Mesothelial cell of epicardium (in vitro differentiated cells): ENCODE measurements at regions not wholly inside any gene's neighbourhood (a gene's known extent, or its start where the extent isn't known, plus 50 kb on each side); places are given as distances from the start of the nearest gene placed in this dataset.

Experiments
- DNase-seq, 2 experiments: peaks; one replicate each; pipeline ENCODE4 v3.0.0; 2021; ENCODE audit warnings: low spot score in 2 of 2; ENCODE audit not compliant: unreplicated experiment in 2 of 2
- H3K27ac Mint-ChIP-seq: 2 replicates; pipeline ENCODE4 v1.8.0; 2021; ENCODE audit warnings: mixed read lengths
- H3K27me3 Mint-ChIP-seq: 2 replicates; pipeline ENCODE4 v1.8.0; 2021; ENCODE audit warnings: low read depth, mixed read lengths
- H3K36me3 Mint-ChIP-seq: 2 replicates; pipeline ENCODE4 v1.8.0; 2021; ENCODE audit warnings: mixed read lengths
- H3K4me1 Mint-ChIP-seq: 2 replicates; pipeline ENCODE4 v1.8.0; 2021; ENCODE audit warnings: mixed read lengths
- H3K4me3 Mint-ChIP-seq: 2 replicates; pipeline ENCODE4 v1.8.0; 2021; ENCODE audit warnings: mild to moderate bottlenecking, moderate library complexity, mixed read lengths
- H3K9me3 Mint-ChIP-seq: 2 replicates; pipeline ENCODE4 v1.8.0; 2021; ENCODE audit warnings: mixed read lengths
- TF ChIP-seq, protein P1 (sequence below): fragments of 200-600 bp; sonication (generic); IDR thresholded peaks from one replicate; pipeline ENCODE4 v1.5.0; 2021; ENCODE audit warnings: antibody characterized with exemption; ENCODE audit not compliant: unreplicated experiment

DNA sequence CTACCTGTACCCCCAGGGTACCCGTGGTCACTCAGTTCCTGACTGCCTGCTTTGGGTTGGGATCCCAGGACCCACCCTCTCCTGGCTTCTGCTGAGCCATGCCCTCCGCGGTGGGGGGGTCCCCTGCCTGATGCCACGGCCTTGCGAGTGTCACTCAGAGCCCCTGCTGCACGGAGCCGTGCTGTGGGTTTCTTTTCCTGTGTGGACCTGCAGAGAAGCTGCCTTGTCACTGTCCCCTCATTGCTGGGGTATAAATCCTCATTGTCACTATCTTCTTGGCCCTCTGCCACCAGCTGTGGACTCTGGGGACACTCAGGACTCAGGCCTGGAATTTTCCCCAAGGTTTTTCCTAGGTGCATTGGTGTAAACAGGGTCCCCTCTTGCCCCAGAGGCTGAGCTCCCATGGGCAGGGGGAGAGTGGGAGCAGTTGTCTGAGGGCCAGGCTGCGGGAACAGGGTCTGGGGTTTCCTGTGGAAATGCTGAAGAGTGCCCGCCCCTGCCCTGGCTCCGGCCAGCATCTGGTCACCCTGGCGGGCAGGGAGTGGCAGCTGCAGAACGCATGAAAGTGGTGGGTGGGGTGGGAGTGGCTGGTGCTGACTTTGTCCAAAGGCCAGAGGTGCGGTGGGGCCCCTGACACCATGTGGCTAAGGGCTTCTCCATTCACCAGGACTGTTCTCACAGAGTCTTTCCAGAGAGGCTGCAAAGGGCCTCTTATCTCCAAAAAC is 191.7 kb downstream of the GOLGA6L6 start:
- H3K9me3 Mint-ChIP-seq = peaks cover 28% of the 10 kb centered on the region
- peak; percentile 42 to 56 for DNase-seq
- no peak overlapping the region for H3K27ac Mint-ChIP-seq
- no peak overlapping the region for H3K4me3 Mint-ChIP-seq
- H3K4me1 Mint-ChIP-seq = no peaks in the 10 kb centered on the region
- H3K36me3 Mint-ChIP-seq = peaks cover 16% of the 10 kb centered on the region
- TF ChIP-seq, protein P1, sequence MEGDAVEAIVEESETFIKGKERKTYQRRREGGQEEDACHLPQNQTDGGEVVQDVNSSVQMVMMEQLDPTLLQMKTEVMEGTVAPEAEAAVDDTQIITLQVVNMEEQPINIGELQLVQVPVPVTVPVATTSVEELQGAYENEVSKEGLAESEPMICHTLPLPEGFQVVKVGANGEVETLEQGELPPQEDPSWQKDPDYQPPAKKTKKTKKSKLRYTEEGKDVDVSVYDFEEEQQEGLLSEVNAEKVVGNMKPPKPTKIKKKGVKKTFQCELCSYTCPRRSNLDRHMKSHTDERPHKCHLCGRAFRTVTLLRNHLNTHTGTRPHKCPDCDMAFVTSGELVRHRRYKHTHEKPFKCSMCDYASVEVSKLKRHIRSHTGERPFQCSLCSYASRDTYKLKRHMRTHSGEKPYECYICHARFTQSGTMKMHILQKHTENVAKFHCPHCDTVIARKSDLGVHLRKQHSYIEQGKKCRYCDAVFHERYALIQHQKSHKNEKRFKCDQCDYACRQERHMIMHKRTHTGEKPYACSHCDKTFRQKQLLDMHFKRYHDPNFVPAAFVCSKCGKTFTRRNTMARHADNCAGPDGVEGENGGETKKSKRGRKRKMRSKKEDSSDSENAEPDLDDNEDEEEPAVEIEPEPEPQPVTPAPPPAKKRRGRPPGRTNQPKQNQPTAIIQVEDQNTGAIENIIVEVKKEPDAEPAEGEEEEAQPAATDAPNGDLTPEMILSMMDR = no peak
- no peaks in the 10 kb centered on the region for H3K27me3 Mint-ChIP-seq

DNA sequence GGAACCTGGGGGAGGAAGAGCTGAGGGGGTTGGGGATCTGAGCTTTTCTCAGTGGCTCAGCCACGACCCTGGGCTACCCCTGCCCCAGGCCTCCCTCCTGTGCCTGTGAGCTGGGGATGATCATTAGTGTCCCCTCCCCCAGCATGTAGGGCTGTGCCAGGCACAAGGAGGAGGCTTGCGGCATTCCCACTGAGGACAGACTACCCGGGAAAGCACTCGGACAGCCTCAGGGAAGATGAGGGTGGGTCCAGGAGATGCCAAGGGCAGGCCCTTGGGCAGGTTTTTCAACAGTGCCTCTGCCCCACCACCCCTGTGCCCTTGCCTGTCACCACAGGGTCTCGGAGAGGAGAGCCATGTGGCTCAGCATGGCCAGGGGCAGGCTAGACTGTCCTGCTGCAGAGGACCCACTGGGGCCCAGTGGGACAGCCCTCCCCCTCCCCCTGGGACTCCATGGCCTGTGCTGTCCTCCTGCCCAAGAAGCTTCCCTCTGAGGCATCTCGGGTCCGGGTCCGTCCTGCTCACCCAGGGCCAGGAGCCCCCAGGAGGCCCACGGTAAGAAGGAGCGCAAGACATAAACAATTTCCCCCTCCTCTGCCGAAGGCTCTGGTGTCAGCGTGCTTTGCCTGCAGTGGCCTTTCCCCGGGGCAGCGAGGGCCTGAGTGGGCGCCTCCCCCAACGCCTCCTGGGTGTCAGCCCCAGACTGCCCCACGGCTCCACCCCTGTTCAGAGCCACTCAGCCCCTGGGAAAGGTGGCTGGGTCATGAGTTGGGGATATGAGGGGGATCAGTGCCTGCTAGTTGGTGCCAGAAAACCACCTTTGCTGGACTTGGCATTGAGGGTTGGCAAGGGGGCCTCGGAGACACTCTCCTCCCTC is 192.5 kb downstream of the GOLGA6L6 start:
- Mint-ChIP-seq H3K9me3 (peaks cover 28% of the 10 kb centered on the region), H3K27me3 (no peaks in the 10 kb centered on the region)
- TF ChIP-seq, protein P1 = no peak

DNA sequence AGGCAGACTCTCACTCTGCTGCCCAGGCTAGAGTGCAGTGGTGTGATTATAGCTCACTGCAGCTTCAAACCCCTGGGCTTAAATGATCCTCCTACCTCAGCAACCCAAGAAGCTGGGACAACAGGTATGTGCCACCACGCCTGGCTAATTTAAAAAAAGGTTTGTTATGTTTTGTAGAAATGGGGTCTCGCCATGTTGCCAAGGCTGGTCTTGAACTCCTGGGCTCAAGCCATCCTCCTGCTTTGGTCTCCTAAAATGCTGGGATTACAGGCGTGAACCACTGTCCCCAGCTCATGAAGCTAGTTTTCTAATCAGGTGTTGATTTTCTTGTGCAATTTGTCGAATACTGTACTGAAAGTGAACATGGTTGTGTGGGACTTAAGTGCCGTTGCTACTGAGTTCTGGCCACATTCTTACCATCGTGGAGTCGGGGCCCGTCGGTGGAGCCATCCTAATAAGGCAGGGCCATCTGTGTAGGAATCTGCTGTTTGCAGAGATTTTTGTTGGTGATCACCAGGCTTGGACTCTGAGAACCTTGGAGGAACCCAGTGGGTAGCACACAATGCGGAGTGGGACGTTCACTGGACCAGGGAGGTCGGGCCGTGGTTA is 193.2 kb downstream of the GOLGA6L6 start:
- peak in 1 of 2 experiments; percentile 28 for DNase-seq
- Mint-ChIP-seq H3K9me3 (peaks cover 28% of the 10 kb centered on the region), H3K4me3 (no peak overlapping the region)

More for the DNA sequence above, 192.5 kb downstream of the GOLGA6L6 start:
- Mint-ChIP-seq H3K27ac (no peak overlapping the region), H3K4me3 (no peak overlapping the region), H3K4me1 (no peaks in the 10 kb centered on the region), H3K36me3 (peaks cover 16% of the 10 kb centered on the region)
- peak; percentile 53 to 55 for DNase-seq

DNA sequence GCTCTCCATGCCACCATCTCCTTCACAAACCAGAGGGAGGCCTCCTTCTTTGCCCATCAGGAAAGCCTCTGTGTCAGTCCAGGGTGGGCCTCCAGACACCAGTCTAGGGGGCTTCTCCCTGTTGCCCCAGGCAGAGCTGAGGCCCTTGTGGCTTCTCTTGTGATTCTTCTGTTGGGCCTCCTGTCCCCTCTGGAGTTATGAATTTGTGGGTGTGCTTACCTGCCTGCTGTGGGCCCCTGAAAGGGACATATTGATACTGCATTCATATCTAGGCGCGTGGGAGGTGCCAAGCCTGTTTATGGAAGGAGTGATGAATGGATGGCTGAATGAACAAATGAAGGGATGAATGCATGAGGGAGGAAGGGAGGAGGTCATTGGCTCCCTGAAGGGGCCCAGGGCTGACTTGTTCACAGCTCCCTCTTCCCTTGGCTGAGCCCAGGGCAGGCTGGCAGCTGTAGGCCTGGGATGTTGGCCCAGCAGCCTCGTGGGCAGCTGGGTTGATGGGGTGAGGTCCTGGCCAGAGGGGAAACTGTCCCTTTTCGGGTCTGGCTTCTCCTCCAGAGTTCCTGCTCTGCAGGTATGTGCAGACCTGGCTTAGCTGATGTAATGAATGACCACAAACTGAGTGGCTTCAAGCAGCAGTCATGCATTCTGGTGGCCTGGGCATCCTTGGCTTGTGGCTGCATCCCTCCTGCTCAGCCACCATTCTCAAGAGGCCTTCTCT is 195.4 kb downstream of the GOLGA6L6 start:
- Mint-ChIP-seq H3K9me3 (peaks cover 17% of the 10 kb centered on the region), H3K27me3 (no peaks in the 10 kb centered on the region), H3K36me3 (peaks cover 11% of the 10 kb centered on the region), H3K4me3 (no peak overlapping the region), H3K4me1 (no peaks in the 10 kb centered on the region), H3K27ac (no peak overlapping the region)
- TF ChIP-seq, protein P1 = no peak
- peak in 1 of 2 experiments; percentile 26 for DNase-seq

More for the DNA sequence above, 193.2 kb downstream of the GOLGA6L6 start:
- no peaks in the 10 kb centered on the region for H3K27me3 Mint-ChIP-seq
- TF ChIP-seq, protein P1 = no peak
- no peak overlapping the region for H3K27ac Mint-ChIP-seq
- no peaks in the 10 kb centered on the region for H3K4me1 Mint-ChIP-seq
- peaks cover 16% of the 10 kb centered on the region for H3K36me3 Mint-ChIP-seq

DNA sequence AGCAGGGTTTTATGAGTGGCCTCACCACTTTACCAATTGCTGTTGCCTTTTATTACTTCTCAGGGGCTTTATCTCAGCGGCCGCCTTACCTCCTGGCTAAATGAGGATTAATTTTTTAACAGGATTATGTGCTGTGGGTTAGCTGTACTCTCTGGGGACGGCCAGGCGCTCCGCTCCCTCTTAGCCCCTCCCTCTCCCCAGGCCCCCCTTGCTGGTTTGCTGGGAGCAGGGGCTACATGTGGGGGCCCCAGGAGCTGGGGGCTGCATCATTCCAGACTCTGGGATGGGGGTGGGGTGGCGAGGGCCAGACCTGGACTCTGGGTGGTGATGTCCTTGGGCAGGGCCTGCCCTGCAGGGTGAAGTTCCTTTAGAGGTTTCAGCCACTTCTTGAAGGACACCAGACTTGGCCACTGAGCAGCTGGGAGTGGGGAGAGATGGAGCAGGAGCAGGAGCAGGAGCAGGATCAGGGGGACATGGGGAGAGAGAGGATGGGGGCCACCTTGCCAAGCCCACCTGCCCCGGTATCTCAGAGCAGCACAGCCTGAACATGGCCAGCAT is 196.1 kb downstream of the GOLGA6L6 start:
- H3K4me1 Mint-ChIP-seq = no peaks in the 10 kb centered on the region
- peaks cover 9% of the 10 kb centered on the region for H3K9me3 Mint-ChIP-seq
- H3K27ac Mint-ChIP-seq = no peak overlapping the region
- TF ChIP-seq, protein P1 = no peak
- peak; percentile 37 to 49 for DNase-seq
- H3K27me3 Mint-ChIP-seq = no peaks in the 10 kb centered on the region
- no peak overlapping the region for H3K4me3 Mint-ChIP-seq
- peaks cover 7% of the 10 kb centered on the region for H3K36me3 Mint-ChIP-seq
